ENCODE measurements at regions not wholly inside any gene's neighbourhood (a gene's known extent, or its start where the extent isn't known, plus 50 kb on each side); places are given as distances from the start of the nearest gene placed in this dataset.
A peak's percentile ranks its signal among the peaks of the same experiment; 100 is the strongest.
"Not testable (repeated sequence)": the region's sequence is repeated elsewhere in the genome, so short reads cannot be mapped to it uniquely, and the experiment has no call there.

- DNase-seq (ENCODE audit: low read depth, low spot score); in situ Hi-C loops (cut with HindIII; ENCODE audit: low pct_unique_long_range_greater_than_20kb, low sequenced_read_pairs): not testable (repeated sequence)
Observed at GRCh38 chr5:34230402-34230801, 187.4 kb upstream of the C1QTNF3 start.

GRCh38 chr5:34243802-34244201 lies 200.8 kb upstream of the C1QTNF3 start:
- in situ Hi-C loops (cut with HindIII; ENCODE audit: low pct_unique_long_range_greater_than_20kb, low sequenced_read_pairs); DNase-seq (ENCODE audit: low read depth, low spot score): not testable (repeated sequence)

- in situ Hi-C loops (cut with HindIII; ENCODE audit: low pct_unique_long_range_greater_than_20kb, low sequenced_read_pairs) = not testable (repeated sequence)
- peak; percentile 57 for DNase-seq (ENCODE audit: low read depth, low spot score)
Observed at GRCh38 chr5:34244281-34245031, 201.4 kb upstream of the C1QTNF3 start.

GRCh38 chr5:34245032-34245394 lies 202.0 kb upstream of the C1QTNF3 start:
- in situ Hi-C loops (cut with HindIII; ENCODE audit: low pct_unique_long_range_greater_than_20kb, low sequenced_read_pairs); DNase-seq (ENCODE audit: low read depth, low spot score): not testable (repeated sequence)

- in situ Hi-C loops (cut with HindIII; ENCODE audit: low pct_unique_long_range_greater_than_20kb, low sequenced_read_pairs); DNase-seq (ENCODE audit: low read depth, low spot score): not testable (repeated sequence)
Observed at GRCh38 chr5:34245813-34246212, 202.8 kb upstream of the C1QTNF3 start.

- DNase-seq (ENCODE audit: low read depth, low spot score); in situ Hi-C loops (cut with HindIII; ENCODE audit: low pct_unique_long_range_greater_than_20kb, low sequenced_read_pairs): not testable (repeated sequence)
Observed at GRCh38 chr5:34258598-34258997, 215.6 kb upstream of the C1QTNF3 start.

GRCh38 chr5:34261020-34261419 lies 218.0 kb upstream of the C1QTNF3 start:
- DNase-seq (ENCODE audit: low read depth, low spot score); in situ Hi-C loops (cut with HindIII; ENCODE audit: low pct_unique_long_range_greater_than_20kb, low sequenced_read_pairs): not testable (repeated sequence)

- in situ Hi-C loops (cut with HindIII; ENCODE audit: low pct_unique_long_range_greater_than_20kb, low sequenced_read_pairs); DNase-seq (ENCODE audit: low read depth, low spot score): not testable (repeated sequence)
Observed at GRCh38 chr5:34266151-34266550, 223.1 kb upstream of the C1QTNF3 start.

- in situ Hi-C loops (cut with HindIII; ENCODE audit: low pct_unique_long_range_greater_than_20kb, low sequenced_read_pairs); DNase-seq (ENCODE audit: low read depth, low spot score): not testable (repeated sequence)
Observed at GRCh38 chr5:34296759-34297158, 253.7 kb upstream of the C1QTNF3 start.

GRCh38 chr5:34329201-34329600 lies 286.2 kb upstream of the C1QTNF3 start:
- in situ Hi-C loops (cut with HindIII; ENCODE audit: low pct_unique_long_range_greater_than_20kb, low sequenced_read_pairs) = not testable (repeated sequence)

GRCh38 chr5:34329611-34330108 lies 286.6 kb upstream of the C1QTNF3 start:
- DNase-seq (ENCODE audit: low read depth, low spot score); in situ Hi-C loops (cut with HindIII; ENCODE audit: low pct_unique_long_range_greater_than_20kb, low sequenced_read_pairs): not testable (repeated sequence)

More at GRCh38 chr5:34329201-34329600, 286.2 kb upstream of the C1QTNF3 start:
- not testable (repeated sequence) for DNase-seq (ENCODE audit: low read depth, low spot score)

- in situ Hi-C loops (cut with HindIII; ENCODE audit: low pct_unique_long_range_greater_than_20kb, low sequenced_read_pairs); DNase-seq (ENCODE audit: low read depth, low spot score): not testable (repeated sequence)
Observed at GRCh38 chr5:34331928-34332454, 289.0 kb upstream of the C1QTNF3 start.

GRCh38 chr5:34339408-34340001 lies 296.5 kb upstream of the C1QTNF3 start:
- in situ Hi-C loops (cut with HindIII; ENCODE audit: low pct_unique_long_range_greater_than_20kb, low sequenced_read_pairs); DNase-seq (ENCODE audit: low read depth, low spot score): not testable (repeated sequence)

- DNase-seq (ENCODE audit: low read depth, low spot score); in situ Hi-C loops (cut with HindIII; ENCODE audit: low pct_unique_long_range_greater_than_20kb, low sequenced_read_pairs): not testable (repeated sequence)
Observed at GRCh38 chr5:34354440-34354839, 301.7 kb upstream of the RAI14 start.

- DNase-seq (ENCODE audit: low read depth, low spot score); in situ Hi-C loops (cut with HindIII; ENCODE audit: low pct_unique_long_range_greater_than_20kb, low sequenced_read_pairs): not testable (repeated sequence)
Observed at GRCh38 chr5:34371417-34371816, 284.7 kb upstream of the RAI14 start.

GRCh38 chr5:34371817-34372216 lies 284.3 kb upstream of the RAI14 start:
- DNase-seq (ENCODE audit: low read depth, low spot score); in situ Hi-C loops (cut with HindIII; ENCODE audit: low pct_unique_long_range_greater_than_20kb, low sequenced_read_pairs): not testable (repeated sequence)

- DNase-seq (ENCODE audit: low read depth, low spot score); in situ Hi-C loops (cut with HindIII; ENCODE audit: low pct_unique_long_range_greater_than_20kb, low sequenced_read_pairs): not testable (repeated sequence)
Observed at GRCh38 chr5:34372739-34373138, 283.4 kb upstream of the RAI14 start.

GRCh38 chr5:34377651-34378050 lies 278.5 kb upstream of the RAI14 start:
- in situ Hi-C loops (cut with HindIII; ENCODE audit: low pct_unique_long_range_greater_than_20kb, low sequenced_read_pairs); DNase-seq (ENCODE audit: low read depth, low spot score): not testable (repeated sequence)

Data from SK-MEL-5 (cell line).